Vagina (tissue), 2 donors: ENCODE measurements at regions not wholly inside any gene's neighbourhood (a gene's known extent, or its start where the extent isn't known, plus 50 kb on each side); places are given as distances from the start of the nearest gene placed in this dataset.

Experiments
- DNase-seq, 2 donors: peaks; one replicate each; pipeline ENCODE4 v3.0.0-alpha.2; 2017; ENCODE audit errors: extremely low spot score in 2 of 2
- H3K27ac ChIP-seq: fragments of 200-600 bp; sonication (generic); one replicate; pipeline ENCODE4 v1.5.1; 2019
- H3K27me3 ChIP-seq: fragments of 200-600 bp; sonication (generic); one replicate; pipeline ENCODE4 v1.5.1; 2019
- H3K36me3 ChIP-seq, 2 donors: fragments of 200-600 bp; sonication (generic); one replicate each; pipeline ENCODE4 v1.5.1; 2017 to 2019
- H3K4me1 ChIP-seq: fragments of 200-600 bp; sonication (generic); one replicate; pipeline ENCODE4 v1.5.1; 2019
- H3K4me3 ChIP-seq, 2 donors: fragments of 200-600 bp; sonication (generic); 1 replicate in 1 of 2; 2 replicates in 1 of 2; pipeline ENCODE4 v1.5.1; 2016 to 2019
- H3K9me3 ChIP-seq: fragments of 200-600 bp; sonication (generic); one replicate; pipeline ENCODE4 v1.5.1; 2019
- CTCF ChIP-seq, 3 experiments: fragments of 450-650 bp in 2 of 3; fragments of 200-600 bp in 1 of 3; sonication (generic) in 1 of 3; IDR thresholded peaks; one replicate each; pipeline ENCODE4 v1.5.1; 2017 to 2019; ENCODE audit warnings: antibody characterized with exemption in 3 of 3, mild to moderate bottlenecking in 2 of 3, moderate library complexity in 2 of 3
- POLR2A ChIP-seq, 2 donors: fragments of 450-650 bp; IDR thresholded peaks; one replicate each; pipeline ENCODE4 v1.6.1; 2017; ENCODE audit warnings: antibody characterized with exemption in 2 of 2, mild to moderate bottlenecking in 2 of 2, moderate library complexity in 2 of 2
- POLR2AphosphoS5 ChIP-seq, 2 donors: sonication (generic); formaldehyde crosslinking; IDR thresholded peaks; one replicate each; pipeline ENCODE4 v1.9.0; 2017; ENCODE audit warnings: antibody characterized with exemption in 2 of 2, mild to moderate bottlenecking in 2 of 2, low read depth in 1 of 2; ENCODE audit not compliant: insufficient read depth in 1 of 2
- intact Hi-C: fragments of 100-400 bp; cut with DNase I; formaldehyde crosslinking; loops from one replicate; pipeline ENCODE4 v1.15.1; 2023

DNA sequence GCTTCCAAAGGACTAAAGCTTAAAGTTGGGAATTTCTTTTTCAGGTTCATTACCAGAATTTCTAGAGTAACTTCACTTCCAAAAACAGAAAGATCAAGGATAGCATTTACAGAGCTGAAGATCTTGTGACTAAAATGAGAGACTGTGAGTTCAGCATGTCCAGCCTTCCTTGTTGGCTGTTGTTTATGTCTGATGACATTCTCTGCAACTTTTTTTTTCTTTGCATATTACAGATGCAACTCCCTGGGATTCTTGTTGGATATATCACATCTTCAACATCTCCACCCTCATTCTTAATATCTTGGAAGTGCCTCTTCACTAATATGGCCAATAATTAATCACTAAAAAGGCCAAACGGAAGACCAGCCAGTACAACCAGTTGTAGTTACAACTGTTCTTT is 86.2 kb upstream of the FRMD4B start:
- Histone ChIP-seq H3K4me1 (no peaks in the 10 kb centered on the region), H3K27me3 (no peaks in the 10 kb centered on the region), H3K27ac (no peak overlapping the region), H3K4me3 (no peak overlapping the region), H3K9me3 (no peaks in the 10 kb centered on the region), H3K36me3 (no peaks in the 10 kb centered on the region)
- no peak for DNase-seq
- no peak for TF ChIP-seq CTCF (IDR thresholded peaks at IDR 0.05)
- no peak for TF ChIP-seq POLR2AphosphoS5 (IDR thresholded peaks at IDR 0.05; ENCODE audit: insufficient read depth in 1 of 2, low read depth in 1 of 2)
- TF ChIP-seq POLR2A (IDR thresholded peaks at IDR 0.05), result no peak
- intact Hi-C loops, result no loop called here

GRCh38 chr3:69463531-69463930 is 77.6 kb upstream of the FRMD4B start:
- no peak overlapping the region for H3K27ac ChIP-seq
- H3K9me3 ChIP-seq, result no peaks in the 10 kb centered on the region
- DNase-seq, result no peak
- H3K36me3 ChIP-seq, result no peaks in the 10 kb centered on the region
- no peaks in the 10 kb centered on the region for H3K27me3 ChIP-seq
- no peaks in the 10 kb centered on the region for H3K4me1 ChIP-seq
- no peak overlapping the region for H3K4me3 ChIP-seq
- TF ChIP-seq CTCF (IDR thresholded peaks at IDR 0.05), result no peak
- intact Hi-C loops, result no loop called here

- no peak for DNase-seq
- H3K4me1 ChIP-seq, result no peaks in the 10 kb centered on the region
- no peaks in the 10 kb centered on the region for H3K27me3 ChIP-seq
- intact Hi-C loops, result no loop called here
- no peak overlapping the region for H3K27ac ChIP-seq
- no peaks in the 10 kb centered on the region for H3K36me3 ChIP-seq
- no peaks in the 10 kb centered on the region for H3K9me3 ChIP-seq
- no peak overlapping the region for H3K4me3 ChIP-seq
- TF ChIP-seq POLR2A (IDR thresholded peaks at IDR 0.05), result no peak
- TF ChIP-seq POLR2AphosphoS5 (IDR thresholded peaks at IDR 0.05; ENCODE audit: insufficient read depth in 1 of 2, low read depth in 1 of 2), result no peak
- TF ChIP-seq CTCF (IDR thresholded peaks at IDR 0.05), result no peak
Observed at GRCh38 chr3:69462826-69463100, 76.9 kb upstream of the FRMD4B start.

GRCh38 chr3:69462022-69462825 is 76.3 kb upstream of the FRMD4B start:
- no peaks in the 10 kb centered on the region for H3K36me3 ChIP-seq
- H3K27me3 ChIP-seq, result no peaks in the 10 kb centered on the region
- TF ChIP-seq POLR2A (IDR thresholded peaks at IDR 0.05), result no peak
- no peaks in the 10 kb centered on the region for H3K9me3 ChIP-seq
- intact Hi-C loops, result no loop called here
- no peak for DNase-seq
- H3K27ac ChIP-seq, result no peak overlapping the region
- no peaks in the 10 kb centered on the region for H3K4me1 ChIP-seq
- no peak overlapping the region for H3K4me3 ChIP-seq

- TF ChIP-seq POLR2AphosphoS5 (IDR thresholded peaks at IDR 0.05; ENCODE audit: insufficient read depth in 1 of 2, low read depth in 1 of 2) (no peak), POLR2A (IDR thresholded peaks at IDR 0.05) (no peak), CTCF (IDR thresholded peaks at IDR 0.05) (no peak)
- DNase-seq, result no peak
- Histone ChIP-seq H3K9me3 (no peaks in the 10 kb centered on the region), H3K27me3 (no peaks in the 10 kb centered on the region), H3K27ac (no peak overlapping the region), H3K4me3 (no peak overlapping the region), H3K4me1 (no peaks in the 10 kb centered on the region), H3K36me3 (no peaks in the 10 kb centered on the region)
- intact Hi-C loops, result no loop called here
Observed at GRCh38 chr3:69460034-69460433, 74.1 kb upstream of the FRMD4B start.
